GM18505 (cell line): ENCODE measurements at regions not wholly inside any gene's neighbourhood (a gene's known extent, or its start where the extent isn't known, plus 50 kb on each side); places are given as distances from the start of the nearest gene placed in this dataset.

Source experiments
- ATAC-seq: cut with Tn5 transposase; IDR thresholded peaks from one replicate; pipeline ENCODE4 v1.9.1; 2021; ENCODE audit not compliant: unreplicated experiment
- POLR2A ChIP-seq: IDR thresholded peaks from 4 replicates; pipeline ENCODE4 v1.6.1; 2011; ENCODE audit warnings: borderline replicate concordance; ENCODE audit not compliant: insufficient read depth, insufficient read length; ENCODE audit errors: extremely low read depth

DNA sequence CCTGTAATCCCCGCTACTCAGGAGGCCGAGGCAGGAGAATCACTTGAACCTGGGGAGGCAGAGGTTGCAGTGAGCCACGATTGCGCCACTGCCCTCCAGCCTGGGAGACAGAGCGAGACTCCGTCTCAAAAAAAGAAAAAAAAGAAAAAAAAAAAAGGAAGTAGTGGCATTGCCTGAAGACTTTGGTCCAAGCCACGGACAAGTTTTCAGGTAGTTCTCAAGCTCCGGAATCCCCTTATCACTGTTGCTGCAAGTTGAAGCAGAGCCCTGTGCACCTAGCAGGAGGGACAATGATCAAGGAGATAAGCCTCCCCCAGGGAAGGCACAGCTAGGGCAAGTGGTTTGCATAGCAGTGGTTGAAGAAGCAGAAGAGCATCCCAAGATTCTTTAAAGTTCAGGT lies 97.6 kb downstream of the MEX3B start:
- ATAC-seq = no peak

DNA sequence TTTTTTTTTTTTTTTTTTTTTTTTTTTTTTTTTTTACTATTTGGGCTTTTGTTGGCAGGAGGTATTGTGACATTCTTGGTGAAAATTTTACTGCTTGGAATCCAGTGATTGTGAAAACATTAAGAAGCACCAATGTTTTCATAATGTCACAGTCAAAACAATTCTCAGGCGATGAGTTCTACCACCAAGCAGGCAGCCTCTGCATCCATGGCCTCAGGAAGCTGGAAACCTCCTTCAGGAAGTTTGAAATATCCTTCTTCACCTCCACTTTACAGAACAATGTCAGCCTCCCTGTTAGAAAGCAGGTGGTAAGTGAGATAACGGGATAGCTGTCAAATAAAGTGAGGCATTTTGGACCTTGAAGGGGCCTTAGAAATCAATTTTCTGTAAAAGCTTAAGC lies 98.3 kb downstream of the MEX3B start:
- TF ChIP-seq POLR2A = no peak
- ATAC-seq = no peak

More for the DNA sequence above, 97.6 kb downstream of the MEX3B start:
- TF ChIP-seq POLR2A = no peak

DNA sequence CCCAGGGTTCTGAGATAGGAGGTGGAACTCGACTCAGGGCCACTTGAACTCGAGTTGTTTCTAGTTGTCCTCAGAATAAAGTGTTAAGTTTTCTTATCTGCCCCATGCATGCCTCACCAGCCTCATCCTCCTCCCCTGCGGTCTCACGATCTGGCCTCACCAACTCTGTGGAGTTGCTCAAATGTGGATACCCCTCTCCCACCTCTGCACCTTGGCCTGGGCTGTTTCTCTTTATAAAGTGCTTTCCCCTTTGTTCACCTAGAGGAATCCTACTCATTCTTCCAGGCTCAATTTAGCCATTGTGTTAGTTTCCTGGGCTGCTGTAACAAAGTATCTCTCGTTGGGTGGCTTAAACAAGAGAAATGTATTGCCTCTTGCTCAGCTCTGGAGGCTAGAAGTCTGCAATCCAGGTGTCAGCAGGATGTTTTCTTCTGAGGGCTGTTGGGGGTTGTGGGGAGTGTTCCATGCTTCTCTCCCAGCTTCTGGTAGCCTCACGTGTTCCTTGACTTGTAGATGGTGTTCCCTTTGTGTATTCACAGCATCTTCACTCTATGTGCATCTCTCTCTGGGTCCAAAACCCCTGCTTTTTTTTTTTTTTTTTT lies 100.7 kb downstream of the MEX3B start:
- TF ChIP-seq POLR2A = no peak
- ATAC-seq = no peak

DNA sequence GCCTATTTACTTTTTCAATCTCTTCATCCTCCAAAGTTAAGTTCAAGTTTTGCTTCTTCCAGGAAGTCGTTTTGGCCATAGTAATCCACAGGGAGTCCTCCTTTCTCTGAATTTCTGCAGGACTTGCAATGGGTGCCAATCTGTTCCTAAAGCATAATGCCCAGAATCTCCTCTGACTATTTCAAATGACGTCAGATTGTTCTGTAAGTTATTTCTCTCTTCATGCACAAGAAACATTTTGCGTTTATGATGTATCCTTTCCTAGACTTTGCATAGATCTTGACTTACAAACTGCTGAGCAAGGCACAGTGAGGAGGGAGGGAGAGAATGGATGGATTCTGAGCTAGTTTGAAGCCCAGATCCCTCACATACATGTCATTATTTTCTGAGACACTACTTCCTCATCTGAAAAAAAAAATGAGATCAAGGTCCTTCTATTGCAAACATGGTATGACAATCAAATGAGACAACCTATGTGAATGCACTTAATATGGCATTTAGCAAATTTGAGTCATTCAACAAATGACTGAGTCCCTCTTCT lies 103.1 kb downstream of the MEX3B start:
- no peak for ATAC-seq
- no peak for TF ChIP-seq POLR2A

DNA sequence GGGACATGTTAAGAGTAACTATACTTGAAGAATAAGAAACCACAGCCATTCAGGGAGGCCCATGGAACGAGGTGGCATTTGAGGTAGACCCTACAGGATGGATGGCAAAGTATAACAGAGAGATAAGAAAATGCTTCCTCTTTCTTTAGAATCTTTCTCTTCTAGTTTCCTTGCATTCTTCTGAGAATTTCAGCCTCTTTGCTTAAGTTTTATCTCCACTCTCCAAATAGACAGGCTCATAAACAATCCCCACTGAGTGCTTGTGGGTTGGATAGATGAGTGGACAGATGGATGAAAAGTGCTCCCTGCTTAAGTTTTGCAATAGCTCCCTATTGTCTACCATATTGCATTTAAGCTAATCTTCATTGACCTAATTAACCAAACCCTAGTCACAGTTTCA lies 103.7 kb downstream of the MEX3B start:
- no peak for TF ChIP-seq POLR2A
- no peak for ATAC-seq

DNA sequence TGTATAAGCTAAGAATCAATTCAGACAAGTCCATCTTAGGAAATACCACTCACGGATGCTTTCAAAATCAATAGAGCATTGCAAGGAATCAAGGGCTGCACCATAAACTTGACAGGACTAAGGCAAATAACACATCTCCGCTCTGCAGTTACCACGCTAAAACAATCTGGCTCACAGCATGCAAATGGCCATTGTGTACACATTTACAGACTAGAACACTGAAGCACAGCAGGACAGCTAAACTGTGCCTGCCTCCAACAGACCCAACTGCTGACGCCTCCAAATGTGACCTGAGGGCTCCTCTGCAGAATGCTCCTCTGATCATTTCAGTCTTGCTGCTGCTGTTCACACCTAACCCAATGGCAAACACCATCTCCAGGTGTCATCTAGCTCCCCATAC lies 104.3 kb downstream of the MEX3B start:
- no peak for TF ChIP-seq POLR2A
- ATAC-seq = no peak

DNA sequence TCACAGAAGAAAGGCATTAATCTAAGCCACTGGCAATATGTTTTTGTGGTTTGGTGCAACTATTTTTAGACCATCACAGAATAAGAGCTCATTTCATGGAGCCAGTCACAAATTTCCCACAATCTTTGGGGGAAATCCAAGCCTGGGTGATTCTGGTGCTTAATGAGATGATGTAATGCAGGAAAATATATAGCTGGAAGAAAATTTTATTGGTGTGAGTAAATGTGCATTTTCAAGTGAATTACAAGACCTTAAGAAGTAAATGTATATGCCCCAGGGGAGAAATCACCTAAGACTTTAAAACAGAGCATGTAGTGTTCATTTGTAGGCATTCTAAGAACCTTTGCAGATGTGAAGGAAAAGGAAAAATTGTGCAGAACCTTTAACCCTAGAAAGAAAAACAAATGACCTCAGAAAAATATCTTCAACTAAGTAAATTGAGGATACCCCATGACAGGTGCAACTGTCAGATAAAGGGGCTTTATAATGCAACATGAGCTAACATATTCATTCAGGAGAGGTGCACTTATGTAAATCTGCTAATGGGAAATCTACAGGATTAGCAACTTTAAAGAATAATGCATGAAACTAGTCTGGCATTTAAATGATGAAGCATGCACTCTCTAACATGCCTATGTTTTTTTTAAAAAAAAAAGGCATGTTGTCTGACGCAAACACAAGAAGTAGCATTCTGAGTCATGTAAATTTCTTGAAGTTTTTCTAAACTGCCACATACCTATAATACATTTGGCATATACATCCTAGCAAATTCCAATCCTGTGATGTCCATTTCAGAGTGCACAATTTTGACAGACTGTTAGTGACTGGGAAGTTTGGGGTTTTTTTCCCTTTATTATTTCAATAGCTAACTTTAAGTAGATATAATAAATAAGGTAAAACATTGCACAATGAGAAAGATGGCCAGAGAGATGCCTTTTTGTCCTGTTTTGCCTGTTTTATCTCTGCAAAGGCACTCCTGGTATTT lies 105.1 kb downstream of the MEX3B start:
- ATAC-seq = no peak
- TF ChIP-seq POLR2A = no peak

DNA sequence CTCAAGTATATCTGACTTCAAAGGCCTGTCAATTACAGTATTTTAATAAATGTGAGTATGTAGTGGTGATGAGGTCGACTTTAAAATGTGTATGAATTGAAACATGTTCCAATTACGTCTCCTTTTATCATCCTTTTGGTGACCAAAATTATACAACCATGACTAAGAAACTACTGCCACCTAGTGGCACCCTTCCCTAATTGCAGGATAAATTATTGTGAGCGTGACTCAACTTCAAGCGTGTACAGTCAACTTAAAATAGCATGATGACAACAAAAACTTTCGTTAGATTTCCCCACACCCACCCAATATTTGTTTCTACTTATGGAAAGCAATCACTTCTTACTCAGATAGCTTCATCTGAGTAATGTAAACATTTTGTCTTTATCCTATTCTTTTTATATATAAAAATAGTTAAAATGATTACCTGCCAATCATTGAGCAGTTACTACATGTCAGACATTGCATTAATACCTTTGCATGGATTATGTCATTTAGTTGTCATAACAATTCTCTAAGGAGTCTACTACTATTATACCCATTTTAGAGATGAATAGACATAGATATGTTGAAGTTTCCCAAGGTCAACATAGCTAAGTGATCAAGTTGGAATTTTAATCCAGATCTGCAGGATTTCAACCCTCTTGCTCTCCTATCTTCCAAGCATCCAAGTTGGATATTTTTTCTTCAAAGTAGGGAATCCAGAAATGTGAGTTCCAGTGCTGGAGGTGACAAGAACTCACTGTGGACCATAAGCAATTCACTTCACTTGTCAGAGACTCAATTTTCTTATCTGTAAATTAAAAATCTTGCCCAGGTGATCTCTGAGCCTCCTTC lies 106.0 kb downstream of the MEX3B start:
- no peak for TF ChIP-seq POLR2A
- ATAC-seq = no peak

DNA sequence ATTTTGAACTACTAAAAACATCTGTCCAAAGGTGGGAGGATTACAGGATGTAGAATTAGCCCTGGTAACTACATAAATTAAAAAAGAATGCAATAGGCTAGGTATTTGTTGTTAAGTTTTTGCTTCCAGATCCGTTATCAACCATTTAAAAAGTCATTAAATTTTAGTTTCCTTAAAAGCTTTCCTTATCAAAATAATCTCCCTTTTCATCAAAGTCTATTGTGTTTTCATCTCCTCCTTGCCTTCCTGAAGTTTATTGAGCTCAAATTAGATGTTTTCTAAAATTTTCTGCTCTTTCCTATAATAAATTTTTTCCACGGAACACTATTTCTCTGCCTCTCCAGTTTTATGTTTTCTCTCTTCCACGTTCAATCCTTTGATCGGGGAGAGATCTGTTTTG lies 108.6 kb downstream of the MEX3B start:
- no peak for ATAC-seq
- no peak for TF ChIP-seq POLR2A

DNA sequence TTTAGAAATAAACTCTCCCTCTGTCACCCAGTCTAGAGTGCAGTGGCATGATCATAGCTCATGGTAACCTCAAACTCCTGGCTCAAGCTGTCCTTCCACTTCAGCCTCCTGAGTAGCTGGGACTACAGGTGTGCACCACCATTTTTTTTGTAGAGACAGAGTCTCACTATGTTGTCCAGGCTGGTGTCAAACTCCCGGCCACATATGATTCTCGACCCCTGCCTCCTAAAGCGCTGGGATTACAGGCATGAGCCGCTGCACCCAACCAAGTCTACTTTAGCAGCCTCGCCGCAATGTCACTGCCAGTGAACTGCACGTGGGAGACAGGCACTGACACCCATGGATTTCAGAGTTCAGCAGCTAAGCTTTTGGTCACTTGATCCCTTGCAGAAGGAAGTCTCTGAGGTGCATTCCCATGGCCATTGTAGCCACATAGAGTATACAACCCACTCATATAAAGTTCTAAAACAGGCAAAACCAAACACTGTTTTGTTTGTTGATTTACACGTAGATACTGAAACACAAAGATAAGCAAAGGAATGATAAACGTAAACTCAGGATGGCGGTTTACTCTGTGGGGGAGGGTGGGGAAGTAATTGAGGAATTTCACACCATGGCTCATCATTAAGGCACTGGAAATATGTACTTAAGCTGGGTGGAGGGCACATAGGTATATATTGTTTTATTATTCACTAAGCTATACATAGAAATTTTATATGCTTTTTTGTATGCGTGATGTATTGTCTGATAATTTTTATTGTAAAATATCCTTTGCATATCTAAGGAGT lies 115.0 kb downstream of the MEX3B start:
- no peak for ATAC-seq
- no peak for TF ChIP-seq POLR2A

DNA sequence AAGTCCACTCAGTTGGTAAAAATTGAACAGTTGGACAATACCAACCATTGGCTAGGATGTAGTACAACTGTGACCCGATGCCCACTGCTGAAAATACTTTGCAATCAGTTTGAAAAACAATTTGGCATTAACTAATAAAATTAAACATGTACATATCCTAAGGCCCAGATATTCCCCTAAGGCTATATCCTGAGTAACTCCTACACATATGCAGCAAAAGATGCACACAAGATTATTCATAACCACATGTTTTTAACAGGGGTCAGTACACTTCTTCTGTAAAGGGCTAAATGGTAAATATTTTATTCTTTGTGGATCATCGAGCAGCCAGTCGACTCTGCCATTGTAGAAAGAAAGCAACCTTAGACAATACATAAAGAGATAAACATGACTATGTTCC lies 116.3 kb downstream of the MEX3B start:
- no peak for ATAC-seq
- no peak for TF ChIP-seq POLR2A

DNA sequence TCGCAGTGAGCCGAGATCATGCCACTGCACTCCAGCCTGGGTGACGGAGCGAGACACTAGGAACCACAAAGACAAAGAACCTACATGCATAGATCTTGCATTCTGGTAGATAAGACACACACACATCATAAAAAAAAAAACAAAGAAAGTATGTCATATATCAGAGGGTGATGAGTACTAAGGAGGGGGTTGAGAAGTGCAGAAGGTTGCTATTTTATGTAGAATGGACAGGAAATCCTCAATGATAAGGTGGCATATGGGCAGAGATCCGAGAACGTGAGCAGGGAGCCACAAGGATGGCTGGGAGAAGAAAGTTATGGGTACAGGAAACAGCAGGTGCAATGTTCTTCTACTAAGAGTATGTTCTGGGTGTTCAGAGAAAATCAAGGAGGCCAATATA lies 118.8 kb downstream of the MEX3B start:
- ATAC-seq = no peak
- TF ChIP-seq POLR2A = no peak

DNA sequence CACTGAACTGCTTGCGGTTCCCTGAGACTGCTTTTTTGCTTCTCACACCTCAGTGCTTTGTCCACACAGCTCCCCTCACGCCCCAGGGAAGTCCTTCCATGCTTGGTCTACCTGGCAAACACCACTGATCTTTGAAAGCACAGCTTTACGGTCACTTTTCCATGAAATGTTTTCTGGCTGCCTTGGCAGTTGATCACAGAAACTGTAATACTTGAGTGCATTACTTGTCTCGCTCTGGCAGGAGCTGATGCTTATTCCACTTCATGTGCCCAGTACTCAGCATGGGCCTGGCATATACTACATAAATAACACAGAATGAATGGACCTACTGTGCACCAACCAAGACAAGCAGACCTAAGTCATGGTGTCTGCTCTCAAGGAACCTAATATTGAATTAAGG lies 121.1 kb downstream of the MEX3B start:
- no peak for TF ChIP-seq POLR2A
- ATAC-seq = no peak
